Mesenchymal stem cell (in vitro differentiated cells and primary cell): ENCODE measurements at regions not wholly inside any gene's neighbourhood (a gene's known extent, or its start where the extent isn't known, plus 50 kb on each side); places are given as distances from the start of the nearest gene placed in this dataset.

Experiments used
- DNase-seq: peaks from one replicate; pipeline ENCODE4 v3.0.0-alpha.2; 2013
- H2AFZ ChIP-seq: one replicate; pipeline ENCODE4 v1.6.1; 2013; ENCODE audit warnings: low read depth, mild to moderate bottlenecking, control low read depth, inconsistent platforms, low read length, moderate library complexity
- H2AK5ac ChIP-seq: 2 replicates; pipeline ENCODE4 v1.6.1; 2013; ENCODE audit warnings: low read length, moderate library complexity, mild to moderate bottlenecking, inconsistent platforms; ENCODE audit not compliant: severe bottlenecking
- H2BK120ac ChIP-seq: one replicate; pipeline ENCODE4 v1.6.1; 2013; ENCODE audit warnings: low read depth, mild to moderate bottlenecking, inconsistent platforms, low read length, moderate library complexity
- H2BK12ac ChIP-seq, 2 experiments: one replicate each; pipeline ENCODE4 v1.6.1; 2013; ENCODE audit warnings: inconsistent platforms in 2 of 2, low read length in 2 of 2, mild to moderate bottlenecking in 2 of 2, moderate library complexity in 2 of 2, control low read depth in 1 of 2
- H2BK15ac ChIP-seq: one replicate; pipeline ENCODE4 v1.6.1; 2013; ENCODE audit warnings: mild to moderate bottlenecking, low read depth, inconsistent platforms; ENCODE audit not compliant: poor library complexity, severe bottlenecking
- H2BK5ac ChIP-seq: 2 replicates; pipeline ENCODE4 v1.6.1; 2013; ENCODE audit warnings: low read depth, mild to moderate bottlenecking, low read length, control low read depth, inconsistent platforms; ENCODE audit not compliant: poor library complexity, severe bottlenecking
- H3K14ac ChIP-seq, 2 experiments: one replicate each; pipeline ENCODE4 v1.6.1; 2013; ENCODE audit warnings: inconsistent platforms in 2 of 2, low read length in 2 of 2, control low read depth in 1 of 2, mild to moderate bottlenecking in 1 of 2, moderate library complexity in 1 of 2
- H3K18ac ChIP-seq, 2 experiments: one replicate each; pipeline ENCODE4 v1.6.1; 2013; ENCODE audit warnings: inconsistent platforms in 2 of 2, low read length in 2 of 2, control low read depth in 1 of 2, low read depth in 1 of 2, mild to moderate bottlenecking in 1 of 2
- H3K23ac ChIP-seq, 2 experiments: one replicate each; pipeline ENCODE4 v1.6.1; 2013; ENCODE audit warnings: inconsistent platforms in 2 of 2, low read length in 2 of 2, mild to moderate bottlenecking in 2 of 2, moderate library complexity in 2 of 2, control low read depth in 1 of 2
- H3K27ac ChIP-seq: 2 replicates; pipeline ENCODE4 v1.5.1; 2013; ENCODE audit warnings: mild to moderate bottlenecking, moderate library complexity, low read length, control low read depth, inconsistent platforms; ENCODE audit not compliant: poor library complexity, severe bottlenecking
- H3K27me3 ChIP-seq, 2 experiments: 2 replicates each; pipeline versions ENCODE4 v1.6.1 to v1.7.0; 2013; ENCODE audit warnings: low read length in 2 of 2, mild to moderate bottlenecking in 2 of 2, moderate library complexity in 2 of 2, control low read depth in 1 of 2, inconsistent platforms in 1 of 2; ENCODE audit not compliant: control insufficient read depth in 1 of 2, insufficient read depth in 1 of 2
- H3K36me3 ChIP-seq, 2 experiments: 2 replicates each; pipeline versions ENCODE4 v1.6.1 to v1.7.0; 2013; ENCODE audit warnings: low read length in 2 of 2, control low read depth in 1 of 2, inconsistent platforms in 1 of 2, low read depth in 1 of 2, mild to moderate bottlenecking in 1 of 2; ENCODE audit not compliant: insufficient read depth in 2 of 2, control insufficient read depth in 1 of 2
- H3K4ac ChIP-seq, 2 experiments: one replicate each; pipeline ENCODE4 v1.6.1; 2013; ENCODE audit warnings: inconsistent platforms in 2 of 2, low read length in 2 of 2, mild to moderate bottlenecking in 2 of 2, moderate library complexity in 2 of 2, control low read depth in 1 of 2, low read depth in 1 of 2
- H3K4me1 ChIP-seq: 2 replicates; pipeline ENCODE4 v1.6.1; 2013; ENCODE audit warnings: low read depth, low read length, control low read depth; ENCODE audit not compliant: control insufficient read depth, insufficient read depth
- H3K4me2 ChIP-seq: 2 replicates; pipeline ENCODE4 v1.6.1; 2013; ENCODE audit warnings: low read length, mild to moderate bottlenecking, inconsistent platforms; ENCODE audit not compliant: poor library complexity, severe bottlenecking
- H3K4me3 ChIP-seq, 2 experiments: 2 replicates each; pipeline versions ENCODE4 v1.5.1 to v1.7.0; 2013; ENCODE audit warnings: low read length in 2 of 2, mild to moderate bottlenecking in 2 of 2, control low read depth in 1 of 2, low read depth in 1 of 2; ENCODE audit not compliant: insufficient read depth in 1 of 2
- H3K79me1 ChIP-seq: replicated peaks from 2 replicates; pipeline ENCODE4 v1.6.1; 2013; ENCODE audit warnings: mild to moderate bottlenecking, control low read depth, low read length, inconsistent platforms; ENCODE audit not compliant: poor library complexity, severe bottlenecking
- H3K9ac ChIP-seq: 2 replicates; pipeline ENCODE4 v1.7.0; 2013; ENCODE audit warnings: mild to moderate bottlenecking, low read length, moderate library complexity
- H3K9me3 ChIP-seq: 2 replicates; pipeline ENCODE4 v1.7.0; 2013; ENCODE audit warnings: mild to moderate bottlenecking, low read length; ENCODE audit not compliant: control insufficient read depth
- H4K8ac ChIP-seq: one replicate; pipeline ENCODE4 v1.6.1; 2013; ENCODE audit warnings: inconsistent platforms, mild to moderate bottlenecking, low read length, moderate library complexity
- H4K91ac ChIP-seq: one replicate; pipeline ENCODE4 v1.6.1; 2013; ENCODE audit warnings: mild to moderate bottlenecking, low read length, inconsistent platforms
- whole genome bisulfite sequencing: methylation state at CpG from one replicate; pipeline ENCODE4 v1.1.7; 2013; ENCODE audit warnings: mixed read lengths; 5-methylcytosine and 5-hydroxymethylcytosine counted together

- H3K9ac ChIP-seq = no peak overlapping the region
- H3K27ac ChIP-seq = no peak overlapping the region
- H3K23ac ChIP-seq = no peak overlapping the region
- H3K4ac ChIP-seq = no peak overlapping the region
- WGBS = 86% methylated on average over 2 of the region's 2 CpGs
- peaks cover 1 to 3% of the 10 kb centered on the region in 2 experiments for H3K36me3 ChIP-seq
- H2BK120ac ChIP-seq = no peak overlapping the region
- H2AK5ac ChIP-seq = no peak overlapping the region
- H3K27me3 ChIP-seq = no peaks in the 10 kb centered on the region
- no peak overlapping the region for H3K4me3 ChIP-seq
- H2BK5ac ChIP-seq = no peak overlapping the region
- H3K79me1 ChIP-seq = peaks cover 5% of the 10 kb centered on the region
- no peak overlapping the region for H2AFZ ChIP-seq
- no peaks in the 10 kb centered on the region for H3K4me1 ChIP-seq
- no peak for DNase-seq
- H3K4me2 ChIP-seq = no peak overlapping the region
- no peak overlapping the region for H4K8ac ChIP-seq
- H3K18ac ChIP-seq = peak overlapping the region in 1 of 2 experiments; percentile 2
- H2BK12ac ChIP-seq = no peak overlapping the region
- no peak overlapping the region for H3K14ac ChIP-seq
- H3K9me3 ChIP-seq = no peaks in the 10 kb centered on the region
- no peak overlapping the region for H4K91ac ChIP-seq
- H2BK15ac ChIP-seq = no peak overlapping the region
These were observed 113.8 kb downstream of the CYB561 start for GRCh38 chr17:63332286-63332685.

- no peak overlapping the region for H2AK5ac ChIP-seq
- no peak for DNase-seq
- H3K4me1 ChIP-seq = no peaks in the 10 kb centered on the region
- peaks cover 0 to 3% of the 10 kb centered on the region in 2 experiments for H3K36me3 ChIP-seq
- H3K4me3 ChIP-seq = no peak overlapping the region
- no peaks in the 10 kb centered on the region for H3K9me3 ChIP-seq
- no peaks in the 10 kb centered on the region for H3K27me3 ChIP-seq
- WGBS = 94% methylated on average over 1 of the region's 1 CpG
- no peak overlapping the region for H3K14ac ChIP-seq
- no peak overlapping the region for H2BK5ac ChIP-seq
- H3K4ac ChIP-seq = no peak overlapping the region
- H3K9ac ChIP-seq = no peak overlapping the region
- H3K79me1 ChIP-seq = peaks cover 8% of the 10 kb centered on the region
- no peak overlapping the region for H4K91ac ChIP-seq
- no peak overlapping the region for H2BK12ac ChIP-seq
- H3K23ac ChIP-seq = no peak overlapping the region
- no peak overlapping the region for H2BK15ac ChIP-seq
- no peak overlapping the region for H3K18ac ChIP-seq
- no peak overlapping the region for H4K8ac ChIP-seq
- no peak overlapping the region for H2AFZ ChIP-seq
- no peak overlapping the region for H2BK120ac ChIP-seq
- H3K27ac ChIP-seq = no peak overlapping the region
- no peak overlapping the region for H3K4me2 ChIP-seq
These were observed 112.2 kb downstream of the CYB561 start for GRCh38 chr17:63333869-63334268.

GRCh38 chr17:63335831-63336230, 110.3 kb downstream of the CYB561 start:
- H3K4me1 ChIP-seq = no peaks in the 10 kb centered on the region
- no peak overlapping the region for H2AFZ ChIP-seq
- no peak overlapping the region for H3K23ac ChIP-seq
- 100% methylated on average over 1 of the region's 1 CpG for WGBS
- H2BK5ac ChIP-seq = no peak overlapping the region
- no peak overlapping the region for H3K18ac ChIP-seq
- no peaks in the 10 kb centered on the region for H3K27me3 ChIP-seq
- no peak overlapping the region for H3K14ac ChIP-seq
- H2BK12ac ChIP-seq = no peak overlapping the region
- peaks cover 12% of the 10 kb centered on the region for H3K79me1 ChIP-seq
- DNase-seq = no peak
- peak overlapping the region; percentile 5 for H3K27ac ChIP-seq
- H2BK120ac ChIP-seq = no peak overlapping the region
- no peaks in the 10 kb centered on the region for H3K9me3 ChIP-seq
- H3K4me3 ChIP-seq = no peak overlapping the region
- no peak overlapping the region for H4K91ac ChIP-seq
- H2AK5ac ChIP-seq = no peak overlapping the region
- peaks cover 5 to 10% of the 10 kb centered on the region in 2 experiments for H3K36me3 ChIP-seq
- H3K4me2 ChIP-seq = no peak overlapping the region
- no peak overlapping the region for H3K4ac ChIP-seq
- no peak overlapping the region for H2BK15ac ChIP-seq
- H3K9ac ChIP-seq = peak overlapping the region; percentile 40
- no peak overlapping the region for H4K8ac ChIP-seq

- Histone ChIP-seq H3K4me3 (no peak overlapping the region), H4K91ac (no peak overlapping the region), H3K9ac (no peak overlapping the region), H3K14ac (no peak overlapping the region), H2BK5ac (no peak overlapping the region), H3K18ac (no peak overlapping the region), H3K27me3 (no peaks in the 10 kb centered on the region), H3K9me3 (no peaks in the 10 kb centered on the region), H2AFZ (no peak overlapping the region), H3K23ac (no peak overlapping the region), H3K27ac (no peak overlapping the region), H2AK5ac (no peak overlapping the region), H2BK12ac (no peak overlapping the region), H3K36me3 (peaks cover 3 to 22% of the 10 kb centered on the region in 2 experiments), H2BK120ac (no peak overlapping the region), H3K4ac (no peak overlapping the region), H3K79me1 (peaks cover 12% of the 10 kb centered on the region), H4K8ac (no peak overlapping the region), H3K4me1 (no peaks in the 10 kb centered on the region), H2BK15ac (no peak overlapping the region), H3K4me2 (no peak overlapping the region)
- no peak for DNase-seq
- 88% methylated on average over 4 of the region's 5 CpGs for WGBS
These were observed 108.5 kb downstream of the CYB561 start for GRCh38 chr17:63337579-63337978.
